ENCODE measurements at regions not wholly inside any gene's neighbourhood (a gene's known extent, or its start where the extent isn't known, plus 50 kb on each side); places are given as distances from the start of the nearest gene placed in this dataset.
A peak's percentile ranks its signal among the peaks of the same experiment; 100 is the strongest.

GRCh38 chr20:60624066-60624465 lies 628.0 kb upstream of the CDH4 start:
- no peak for DNase-seq (ENCODE audit: extremely low read depth in 1 of 11, low read depth in 9 of 11, low spot score in 4 of 11)

DNA sequence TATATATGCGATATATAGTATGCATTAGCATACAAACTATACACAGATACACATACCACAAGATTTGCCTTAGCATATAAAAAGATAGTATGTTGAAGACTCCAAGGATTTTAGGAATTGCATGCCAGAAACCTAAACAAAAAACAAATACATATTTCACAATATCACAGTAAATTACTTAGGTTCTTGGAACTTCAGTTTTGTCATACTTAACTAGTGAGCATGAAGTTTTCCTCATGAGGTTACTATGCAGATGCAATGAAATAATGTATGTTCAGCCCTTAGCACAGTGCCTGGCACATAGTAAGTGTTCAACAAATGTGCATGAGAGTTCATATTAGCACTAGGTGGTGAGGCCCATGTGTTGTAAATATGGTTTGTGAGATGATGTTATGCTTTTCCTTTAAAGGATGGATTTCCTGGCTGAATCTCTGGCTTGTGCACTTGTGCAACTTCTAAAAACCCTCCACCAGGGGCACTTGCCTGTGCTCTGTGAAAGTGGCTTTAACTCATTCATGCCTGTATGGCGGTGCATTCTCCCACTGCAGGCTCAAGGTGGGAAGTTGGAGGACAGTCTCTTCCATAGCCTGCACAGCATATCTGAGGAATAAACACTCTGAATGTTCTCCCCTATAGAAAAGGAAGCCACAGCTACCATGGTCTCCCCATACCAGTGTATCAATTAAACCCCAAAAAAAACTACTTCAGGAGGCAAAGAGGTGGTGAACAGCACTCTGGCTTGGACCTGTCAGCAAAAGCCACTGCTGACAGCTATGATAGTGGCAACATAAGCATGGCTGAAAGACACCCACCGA lies 624.1 kb upstream of the CDH4 start:
- DNase-seq (ENCODE audit: extremely low read depth in 1 of 11, low read depth in 9 of 11, low spot score in 4 of 11), result no peak

DNA sequence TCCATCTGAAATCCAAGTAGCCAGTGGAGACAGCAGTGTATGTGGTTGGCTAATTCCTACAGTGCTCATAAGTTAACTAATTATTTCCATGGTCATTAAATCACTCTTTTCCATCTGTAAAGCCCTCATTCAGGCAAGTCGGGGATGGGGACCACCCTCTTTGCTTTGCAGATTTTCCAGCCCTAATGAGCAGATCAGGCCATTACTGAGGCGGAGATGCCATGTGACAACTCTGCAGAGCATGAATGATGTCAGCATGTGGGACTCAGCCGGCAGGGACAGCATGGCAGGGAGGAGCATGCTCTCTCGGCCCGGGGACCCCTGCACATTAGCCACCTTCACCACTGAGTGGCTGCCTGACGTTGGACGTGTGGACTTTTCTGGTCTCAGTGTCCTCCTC lies 623.3 kb upstream of the CDH4 start:
- no peak for DNase-seq (ENCODE audit: extremely low read depth in 1 of 11, low read depth in 9 of 11, low spot score in 4 of 11)

DNA sequence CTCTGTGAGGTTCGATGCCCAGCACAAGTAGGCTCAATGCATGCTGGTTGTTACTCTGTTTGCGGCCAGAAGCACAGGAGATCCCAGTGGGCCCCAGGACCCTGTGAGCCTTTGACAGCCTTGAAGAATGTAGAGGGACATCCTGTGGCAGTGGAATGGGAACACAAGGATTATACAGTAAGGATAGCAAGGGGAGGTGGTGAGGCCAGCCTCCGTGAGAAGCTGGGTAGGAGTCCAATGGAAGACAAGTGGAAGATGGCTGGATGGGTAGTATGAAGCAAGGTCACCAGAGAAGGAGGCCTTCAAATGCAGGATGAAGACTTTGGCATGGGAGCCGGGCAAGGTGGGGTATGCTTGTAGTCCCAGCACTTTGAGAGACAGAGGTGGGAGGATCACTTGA lies 622.9 kb upstream of the CDH4 start:
- DNase-seq (ENCODE audit: extremely low read depth in 1 of 11, low read depth in 9 of 11, low spot score in 4 of 11), result no peak

DNA sequence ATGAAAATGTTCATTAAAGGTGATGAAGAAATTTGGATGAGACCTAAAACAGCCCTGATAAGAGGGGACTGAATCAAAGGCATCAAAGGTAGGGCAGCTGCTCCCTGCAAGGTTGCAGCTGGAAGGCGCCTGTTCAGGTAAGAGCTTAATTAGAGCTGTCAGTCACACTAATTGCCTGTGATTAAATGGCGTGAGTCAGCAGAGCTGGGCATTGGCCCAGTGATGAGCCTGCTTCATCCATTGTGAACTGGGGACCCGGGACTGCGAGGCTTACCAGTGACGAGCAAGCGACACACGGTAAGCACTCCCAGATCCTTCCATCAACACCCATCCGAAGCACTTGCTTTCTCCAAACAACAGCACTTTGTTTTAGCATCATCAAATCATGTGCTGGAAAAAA lies 621.5 kb upstream of the CDH4 start:
- DNase-seq (ENCODE audit: extremely low read depth in 1 of 11, low read depth in 9 of 11, low spot score in 4 of 11), result no peak

- peak in 1 of 11 donors; percentile 6 for DNase-seq (ENCODE audit: extremely low read depth in 1 of 11, low read depth in 9 of 11, low spot score in 4 of 11)
These were observed 620.3 kb upstream of the CDH4 start for GRCh38 chr20:60631585-60632287.

- DNase-seq (ENCODE audit: extremely low read depth in 1 of 11, low read depth in 9 of 11, low spot score in 4 of 11), result peak in 9 of 11 donors; percentile 1 to 34 (median 18)
These were observed 619.4 kb upstream of the CDH4 start for GRCh38 chr20:60632391-60633262.

DNA sequence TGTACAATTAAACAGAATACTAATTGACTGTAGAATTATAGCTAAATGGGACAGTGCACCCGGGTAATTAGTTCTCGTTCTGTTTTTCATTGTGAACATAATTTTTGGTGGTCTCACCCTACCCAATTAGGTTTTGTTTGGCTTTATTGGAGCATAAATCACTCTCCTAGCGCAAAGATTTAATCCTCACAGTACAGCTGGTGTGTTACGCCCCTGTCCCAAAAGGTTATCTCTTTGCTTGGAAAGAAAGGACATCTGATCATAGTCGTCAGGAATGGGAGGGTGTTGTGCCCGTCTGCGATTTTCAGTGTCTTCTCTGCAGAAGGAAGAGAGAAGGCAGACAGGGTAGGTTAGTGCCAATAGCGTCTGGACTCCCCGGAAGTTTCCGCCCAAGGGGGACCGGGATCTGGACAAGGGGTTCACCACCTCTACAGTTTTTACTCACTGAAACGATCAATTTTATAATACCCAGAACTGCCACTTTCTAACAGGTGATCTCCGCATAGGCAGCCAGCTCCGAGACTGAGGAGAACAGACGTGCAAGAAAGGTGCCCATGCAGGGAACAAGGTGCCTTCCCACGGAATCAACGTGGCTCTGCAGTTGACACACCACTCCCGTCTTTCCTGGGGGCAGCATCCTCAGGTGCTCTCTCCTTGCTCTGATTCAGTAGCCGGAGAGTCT lies 617.4 kb upstream of the CDH4 start:
- DNase-seq (ENCODE audit: extremely low read depth in 1 of 11, low read depth in 9 of 11, low spot score in 4 of 11), result no peak

GRCh38 chr20:60636417-60636816 lies 615.6 kb upstream of the CDH4 start:
- no peak for DNase-seq (ENCODE audit: extremely low read depth in 1 of 11, low read depth in 9 of 11, low spot score in 4 of 11)

DNA sequence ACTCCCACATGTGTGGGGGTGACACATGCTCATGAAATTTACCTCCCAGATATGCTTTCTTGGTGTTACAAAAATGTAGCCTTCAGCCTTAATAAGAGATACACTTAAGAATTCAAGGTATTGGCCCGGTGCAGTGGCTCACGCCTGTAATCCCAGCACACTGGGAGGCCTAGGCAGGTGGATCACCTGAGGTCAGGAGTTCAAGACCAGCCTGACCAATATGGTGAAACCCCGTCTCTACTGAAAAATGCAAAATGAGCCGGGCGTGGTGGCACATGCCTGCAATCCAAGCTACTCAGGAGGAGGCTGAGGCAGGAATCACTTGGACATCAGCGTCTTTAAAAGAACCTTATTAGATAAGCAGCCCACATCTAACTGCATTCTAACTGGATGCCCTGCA lies 614.3 kb upstream of the CDH4 start:
- DNase-seq (ENCODE audit: extremely low read depth in 1 of 11, low read depth in 9 of 11, low spot score in 4 of 11), result no peak

DNA sequence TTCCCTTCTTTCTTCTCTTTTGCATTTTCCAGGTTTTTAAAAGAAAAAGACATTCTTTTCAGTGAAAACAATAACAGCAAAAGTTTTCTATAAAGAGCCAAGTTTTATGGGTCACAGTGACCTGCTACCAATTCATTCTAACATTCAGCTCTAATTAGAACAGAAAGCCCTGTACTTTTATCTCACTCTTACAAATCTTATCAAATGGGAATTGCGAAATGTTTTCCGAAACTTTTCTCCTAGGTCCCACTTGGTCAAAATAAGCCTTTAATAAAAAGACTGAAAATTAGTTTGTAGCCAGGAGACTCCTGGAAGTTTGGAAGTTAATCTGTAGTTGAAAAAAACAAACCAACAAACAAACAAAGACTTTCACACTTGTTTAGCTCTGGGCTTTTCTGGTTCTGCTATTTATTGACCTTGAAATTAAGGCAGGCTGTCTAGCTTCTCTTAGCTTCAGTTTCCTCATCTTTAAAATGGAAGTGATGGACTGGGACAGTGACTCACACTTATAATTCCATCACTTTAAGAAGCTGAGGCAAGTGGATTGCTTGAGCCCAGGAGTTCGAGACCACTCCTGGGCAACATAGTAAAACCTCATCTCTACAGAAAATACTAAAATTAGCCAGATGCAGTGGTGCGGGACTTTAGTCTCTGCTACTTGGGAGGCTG lies 613.5 kb upstream of the CDH4 start:
- DNase-seq (ENCODE audit: extremely low read depth in 1 of 11, low read depth in 9 of 11, low spot score in 4 of 11), result no peak

- DNase-seq (ENCODE audit: extremely low read depth in 1 of 11, low read depth in 9 of 11, low spot score in 4 of 11), result no peak
These were observed 610.1 kb upstream of the CDH4 start for GRCh38 chr20:60641879-60642447.

DNA sequence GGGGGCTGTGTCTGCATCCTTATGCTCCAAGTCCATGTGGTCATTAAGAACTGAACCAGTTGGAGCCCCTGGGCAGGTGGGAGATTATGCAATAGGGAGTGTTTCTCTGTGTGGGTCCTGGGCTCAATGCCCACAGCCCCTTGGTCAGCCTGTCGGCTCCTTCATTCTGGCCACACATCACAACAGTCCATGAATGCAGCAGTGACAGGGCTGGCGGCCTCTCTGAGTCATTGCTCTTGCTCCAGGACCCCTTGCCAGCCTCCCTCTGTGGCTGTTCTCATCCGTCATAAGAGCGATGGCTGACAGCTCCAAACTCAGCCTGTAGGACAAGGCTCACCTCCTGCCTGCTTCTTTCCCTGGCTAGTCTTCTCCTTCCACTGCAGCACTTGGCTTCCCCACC lies 609.5 kb upstream of the CDH4 start:
- DNase-seq (ENCODE audit: extremely low read depth in 1 of 11, low read depth in 9 of 11, low spot score in 4 of 11), result no peak

GRCh38 chr20:60648556-60648955 lies 603.5 kb upstream of the CDH4 start:
- no peak for DNase-seq (ENCODE audit: extremely low read depth in 1 of 11, low read depth in 9 of 11, low spot score in 4 of 11)

DNA sequence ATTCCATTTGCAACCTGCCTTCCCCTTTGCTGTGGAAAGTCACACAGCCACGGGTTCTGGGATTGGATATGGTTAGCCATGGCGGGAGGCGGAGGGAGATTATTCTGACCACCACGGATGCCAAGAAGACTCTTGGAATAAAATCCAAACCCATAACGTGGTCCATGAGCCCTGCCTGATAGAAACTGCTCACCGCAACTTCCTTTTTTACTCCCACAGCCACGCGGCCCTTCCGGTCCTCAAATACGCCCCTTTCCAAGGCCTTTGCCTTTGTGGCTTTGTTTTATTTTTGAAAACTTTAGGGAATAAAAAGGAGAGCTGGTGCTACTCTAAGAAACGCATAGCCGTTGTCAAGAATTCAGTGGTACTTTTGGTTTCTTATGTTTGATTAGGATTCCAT lies 602.5 kb upstream of the CDH4 start:
- DNase-seq (ENCODE audit: extremely low read depth in 1 of 11, low read depth in 9 of 11, low spot score in 4 of 11), result no peak

- no peak for DNase-seq (ENCODE audit: extremely low read depth in 1 of 11, low read depth in 9 of 11, low spot score in 4 of 11)
These were observed 602.0 kb upstream of the CDH4 start for GRCh38 chr20:60650087-60650486.

- DNase-seq (ENCODE audit: extremely low read depth in 1 of 11, low read depth in 9 of 11, low spot score in 4 of 11), result no peak
These were observed 600.0 kb upstream of the CDH4 start for GRCh38 chr20:60652046-60652445.

GRCh38 chr20:60652615-60653014 lies 599.4 kb upstream of the CDH4 start:
- DNase-seq (ENCODE audit: extremely low read depth in 1 of 11, low read depth in 9 of 11, low spot score in 4 of 11), result no peak

All from renal cortex interstitium (tissue), 11 donors.